GM19372 (cell line): ENCODE measurements at regions not wholly inside any gene's neighbourhood (a gene's known extent, or its start where the extent isn't known, plus 50 kb on each side); places are given as distances from the start of the nearest gene placed in this dataset.
"Not testable (repeated sequence)": the region's sequence is repeated elsewhere in the genome, so short reads cannot be mapped to it uniquely, and the experiment has no call there.

ENCODE experiments used
- ATAC-seq: cut with Tn5 transposase; IDR thresholded peaks from one replicate; pipeline ENCODE4 v1.9.1; 2021; ENCODE audit warnings: mild to moderate bottlenecking, low read depth, moderate library complexity; ENCODE audit not compliant: unreplicated experiment

DNA sequence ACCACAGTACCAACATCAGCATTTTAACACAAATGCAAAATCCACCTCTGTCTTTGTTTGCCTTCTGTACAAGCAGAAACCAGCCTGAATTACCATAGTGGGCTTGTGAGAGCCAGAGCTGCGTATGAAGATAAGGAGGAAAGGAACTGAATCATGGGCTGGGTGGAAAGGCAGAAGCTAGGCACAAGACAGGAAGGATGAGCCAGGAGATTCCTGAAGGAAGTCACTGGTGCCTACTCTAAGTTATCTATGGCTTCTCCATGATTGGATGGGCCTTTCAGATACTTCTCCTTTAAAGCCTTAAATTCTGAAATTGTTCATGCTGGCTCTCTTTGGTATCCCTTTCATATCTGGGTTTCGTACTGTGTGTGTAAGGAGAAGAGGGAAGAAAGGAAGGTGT lies 140.6 kb downstream of the LCA5 start:
- ATAC-seq = no peak

DNA sequence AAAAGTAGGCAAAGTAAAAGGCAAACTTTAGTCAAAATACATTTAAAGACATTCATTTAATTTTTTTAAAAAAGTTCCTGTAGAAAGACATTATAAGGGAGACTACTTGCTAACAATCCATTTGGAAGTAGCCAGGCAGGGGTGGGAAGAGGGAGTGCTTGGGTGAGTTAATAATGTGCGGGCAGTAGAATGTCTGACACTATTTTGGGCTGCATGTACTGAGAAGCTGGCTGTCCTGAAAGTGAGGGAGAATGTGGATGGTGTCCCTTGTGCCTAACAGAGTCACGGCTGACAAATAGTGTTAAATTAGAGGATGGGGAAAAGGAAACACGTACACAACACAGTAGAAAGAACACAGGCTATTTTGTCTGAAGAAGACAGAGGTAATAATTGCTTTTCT lies 142.5 kb downstream of the LCA5 start:
- no peak for ATAC-seq

DNA sequence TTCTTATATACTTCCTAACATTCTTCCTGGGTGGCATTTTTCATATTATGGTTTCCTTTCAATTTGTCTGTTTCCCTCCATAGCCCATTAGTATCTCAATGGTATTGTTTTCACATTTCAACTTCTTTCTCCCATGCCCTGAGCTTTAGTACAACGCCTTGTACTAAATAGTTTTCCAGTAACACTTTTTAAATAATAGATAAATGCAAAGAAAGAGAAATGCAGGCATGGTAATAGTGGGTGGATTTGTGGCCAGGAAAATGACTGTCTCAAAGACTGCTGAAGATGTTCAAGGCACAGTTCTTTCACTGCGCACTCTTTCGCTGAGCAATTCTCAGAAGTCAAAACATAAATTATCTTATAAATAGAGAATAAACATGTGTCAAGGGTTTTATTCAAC lies 145.1 kb downstream of the LCA5 start:
- ATAC-seq = no peak

DNA sequence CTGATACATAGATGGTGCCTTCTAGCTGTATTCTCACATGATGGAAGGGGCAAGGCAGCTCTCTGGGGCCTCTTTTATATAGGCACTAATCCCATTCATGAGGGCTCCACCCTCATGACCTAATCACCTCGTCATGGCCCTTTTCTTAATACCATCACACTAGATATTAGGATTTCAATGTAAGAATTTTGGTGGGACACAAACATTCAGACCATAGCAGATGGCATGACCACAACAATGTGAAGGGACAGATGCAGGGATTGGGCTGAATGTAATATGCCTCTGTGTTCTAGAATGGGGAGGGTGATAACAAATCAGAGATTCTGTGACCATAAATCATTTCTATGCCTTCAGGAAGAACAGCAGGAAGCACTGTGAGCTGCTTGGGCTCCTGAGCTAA lies 145.8 kb downstream of the LCA5 start:
- ATAC-seq = no peak

DNA sequence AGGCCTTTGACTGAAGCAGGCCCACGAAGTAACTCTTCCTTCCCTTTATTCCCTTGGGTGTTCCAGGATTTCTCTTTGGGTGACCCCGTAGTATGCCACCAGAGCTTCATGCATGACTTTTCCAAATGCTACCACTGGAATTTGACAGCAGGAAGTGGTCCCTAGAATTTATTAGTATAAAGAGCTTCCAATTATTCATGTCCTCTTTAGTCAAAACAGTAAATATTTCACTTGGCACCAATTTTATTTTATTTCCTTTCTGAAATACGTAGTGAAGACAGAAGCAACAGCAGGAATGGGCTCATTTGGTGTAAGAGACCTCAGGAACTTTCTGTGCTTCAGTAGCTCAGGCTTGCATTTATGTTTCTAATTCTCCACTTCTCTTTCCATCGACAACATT lies 151.3 kb downstream of the LCA5 start:
- no peak for ATAC-seq

DNA sequence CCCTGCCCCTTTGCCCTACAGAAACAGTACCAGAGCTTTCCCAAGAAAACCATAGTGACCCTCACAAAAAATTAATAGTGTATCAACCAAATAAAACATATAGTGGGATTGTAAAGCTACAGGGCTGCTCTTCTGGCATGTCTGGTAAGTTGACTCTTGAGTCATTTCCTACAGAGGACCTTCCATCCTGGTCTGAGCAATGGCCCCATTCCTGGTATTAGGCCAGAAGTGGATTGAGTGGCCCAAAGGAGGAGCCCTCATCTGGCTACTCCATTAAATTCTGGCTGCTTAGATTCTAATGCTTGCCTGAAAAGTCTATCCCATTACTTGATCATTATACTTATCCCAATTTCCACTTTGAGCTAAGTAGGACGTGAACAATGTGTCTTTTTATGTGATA lies 150.9 kb upstream of the HMGN3 start:
- no peak for ATAC-seq

DNA sequence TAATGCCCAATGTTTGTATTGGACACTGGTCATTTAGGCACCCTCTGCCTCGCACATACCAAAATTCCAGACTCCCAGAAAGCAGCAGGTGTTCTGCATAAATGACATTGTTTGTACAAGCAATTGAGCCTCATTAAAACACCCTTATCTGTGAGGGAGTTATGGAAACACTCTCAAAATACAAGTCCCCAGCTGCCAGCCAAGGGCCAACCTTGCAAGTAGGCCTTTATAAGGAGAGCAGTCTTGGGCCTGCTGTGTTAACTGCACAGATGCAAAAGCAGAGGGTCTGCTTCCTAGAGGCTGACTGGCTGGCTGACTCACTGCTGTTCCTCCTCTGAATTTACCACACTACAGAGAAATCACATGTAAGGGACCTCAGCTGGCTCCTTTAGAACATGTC lies 150.4 kb upstream of the HMGN3 start:
- no peak for ATAC-seq

DNA sequence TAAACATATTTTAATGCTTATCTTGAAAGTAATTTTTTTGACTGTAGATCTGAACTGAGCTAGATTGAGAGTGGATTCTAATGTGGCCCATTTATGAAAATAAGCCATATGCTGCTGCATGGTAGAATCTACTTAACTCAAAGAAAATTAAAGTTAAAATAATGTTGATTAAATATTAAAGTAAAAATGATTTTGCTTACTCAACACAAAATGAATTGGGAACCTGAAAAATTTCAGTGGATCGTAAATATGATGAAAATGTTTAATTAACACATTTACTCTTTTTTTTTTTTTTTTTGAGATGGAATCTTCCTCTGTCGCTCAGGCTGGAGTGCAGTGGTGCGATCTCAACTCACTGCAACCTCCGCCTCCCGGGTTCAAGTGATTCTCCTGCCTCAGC lies 144.5 kb upstream of the HMGN3 start:
- no peak for ATAC-seq

DNA sequence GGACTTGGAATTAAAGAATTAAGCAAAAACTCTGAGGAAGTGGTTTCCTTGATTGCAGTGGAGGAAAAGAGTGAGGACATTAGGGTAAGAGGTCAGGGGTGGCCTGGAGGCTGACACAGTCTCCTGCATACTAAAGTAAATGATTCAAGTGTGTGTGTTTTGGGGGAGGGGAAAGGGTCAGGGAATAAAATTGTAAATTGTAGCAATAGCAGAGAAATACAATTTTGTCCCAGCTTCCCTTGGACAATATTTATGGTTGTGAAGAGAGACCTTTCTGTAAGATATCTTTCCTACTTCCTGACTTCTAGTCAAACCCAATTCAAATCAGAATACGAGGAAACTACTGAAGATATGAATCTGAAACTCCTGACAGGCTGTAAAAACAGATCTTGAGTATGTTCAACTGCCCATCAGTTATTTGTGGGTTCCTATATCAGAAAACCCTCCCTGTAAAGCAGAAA lies 143.4 kb upstream of the HMGN3 start:
- ATAC-seq = no peak

DNA sequence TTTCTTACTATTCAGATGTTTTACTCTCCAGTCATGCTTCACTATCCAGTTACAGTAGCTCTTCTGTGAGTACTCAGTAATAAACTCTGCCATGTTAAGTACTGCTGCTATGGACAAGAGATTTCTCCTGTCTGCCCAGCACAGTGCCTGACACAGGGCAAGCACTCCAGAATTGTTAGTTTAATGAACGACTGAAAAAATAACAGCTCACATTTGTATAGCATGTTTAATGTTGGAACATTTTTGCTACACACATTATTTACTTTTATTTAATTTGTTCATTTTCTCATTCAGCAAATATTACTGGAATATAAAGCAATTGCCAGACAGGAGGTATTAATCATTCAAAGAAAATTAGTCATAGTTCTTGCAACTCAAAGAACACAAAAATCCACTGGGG lies 142.6 kb upstream of the HMGN3 start:
- ATAC-seq = no peak

DNA sequence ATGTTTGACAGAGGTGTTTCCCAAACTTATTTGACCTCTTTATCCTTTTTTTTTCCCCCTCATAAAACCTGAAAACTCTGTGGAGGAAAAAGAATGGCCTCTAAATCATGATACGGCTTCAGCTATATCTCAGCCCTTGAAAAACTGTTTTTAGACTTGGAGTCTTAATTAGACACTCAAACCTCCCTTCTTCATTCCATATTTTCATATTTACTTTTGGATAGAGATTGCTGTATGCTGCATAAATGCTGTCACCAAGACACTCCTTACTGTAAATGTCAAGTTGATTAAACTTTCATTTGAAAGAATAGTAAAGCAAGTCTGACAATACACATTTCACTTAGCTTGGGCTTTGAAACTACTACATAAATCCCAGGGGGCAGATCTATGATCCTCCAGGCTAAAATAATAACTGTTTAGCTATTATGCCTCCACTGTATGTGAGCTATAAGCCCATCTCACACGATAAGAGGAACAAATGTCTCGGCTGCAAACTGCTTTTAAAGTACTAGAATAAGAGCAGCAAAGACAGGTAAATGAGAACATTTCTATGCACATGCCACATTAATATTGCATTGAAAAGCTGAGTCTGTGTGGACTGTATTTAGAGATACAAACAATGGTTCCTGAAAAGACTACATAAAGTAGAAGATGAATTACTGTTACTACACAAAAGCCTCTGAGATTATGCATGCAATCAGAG lies 141.3 kb upstream of the HMGN3 start:
- no peak for ATAC-seq

DNA sequence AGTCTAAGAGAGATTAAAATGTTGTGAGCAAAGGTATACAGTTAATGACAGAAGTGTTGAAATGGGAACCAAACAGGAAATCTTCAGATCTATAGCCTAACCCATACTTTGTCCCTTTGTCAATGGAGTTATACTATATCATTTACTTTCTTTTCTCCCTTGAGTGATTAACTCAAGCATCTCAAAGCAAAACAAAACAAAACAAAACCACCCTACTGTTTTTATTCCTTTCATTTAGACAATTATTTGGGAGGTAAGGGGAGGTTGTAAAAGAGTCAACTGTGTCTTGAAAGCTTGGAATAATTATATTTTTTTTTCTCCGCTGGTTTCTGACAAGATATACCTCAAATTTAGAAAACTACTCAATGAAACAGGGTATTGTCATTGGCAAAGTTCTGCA lies 139.8 kb upstream of the HMGN3 start:
- no peak for ATAC-seq

DNA sequence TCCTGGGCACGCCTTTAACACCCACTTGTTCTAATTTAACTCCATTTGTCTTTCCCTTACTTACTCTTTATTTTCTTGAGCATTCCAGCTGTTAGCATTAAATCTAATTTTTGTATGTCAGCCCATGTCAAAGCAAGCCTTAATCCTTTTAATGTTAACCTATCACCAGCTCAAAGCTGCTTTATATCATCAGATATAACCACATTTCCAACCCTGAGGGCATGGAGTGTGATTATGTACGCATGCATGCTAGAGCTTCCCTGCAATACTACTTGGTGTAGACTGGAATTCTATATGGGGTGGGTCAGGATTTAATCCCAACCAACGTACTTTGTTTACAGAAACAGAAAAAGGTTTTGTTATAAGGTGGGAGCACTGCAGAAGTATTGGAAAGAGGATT lies 139.4 kb upstream of the HMGN3 start:
- ATAC-seq = no peak

DNA sequence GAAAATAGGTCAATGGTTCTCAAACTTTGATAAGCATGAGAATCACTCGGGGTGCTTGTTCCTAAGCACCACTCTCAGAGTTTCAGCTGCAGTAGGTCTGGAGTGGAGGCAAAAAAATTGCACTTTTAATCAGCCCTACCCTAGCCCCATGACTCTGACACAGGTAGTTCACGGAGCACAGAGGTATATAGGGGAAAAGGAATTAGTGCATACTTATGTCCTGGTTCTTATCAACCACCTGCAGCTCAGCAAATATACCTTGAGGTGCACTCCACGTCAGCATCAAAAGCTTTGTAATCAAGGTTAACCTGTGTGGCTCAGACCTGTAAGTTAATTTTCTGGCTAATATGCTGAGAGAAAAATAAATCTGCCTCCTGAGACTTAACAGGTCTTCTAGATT lies 138.8 kb upstream of the HMGN3 start:
- ATAC-seq = no peak

DNA sequence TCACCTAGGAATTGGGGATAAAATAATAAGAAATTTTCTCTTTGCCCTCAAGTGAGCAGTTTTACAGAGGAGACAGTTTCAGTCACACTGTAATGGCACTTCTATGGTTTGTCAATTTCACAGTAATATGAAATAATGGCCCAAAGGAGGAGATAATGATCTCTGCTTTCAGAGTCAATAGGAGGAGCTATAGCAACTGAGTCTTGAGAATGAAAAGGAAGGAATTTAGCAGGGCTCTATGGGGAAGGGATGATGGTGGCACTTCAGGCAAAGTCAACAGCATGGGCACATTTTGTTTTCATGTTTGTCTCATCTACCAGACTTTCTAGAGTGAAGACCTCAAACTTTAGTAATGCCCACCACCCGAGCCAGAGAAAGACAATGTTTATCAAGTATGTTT lies 138.3 kb upstream of the HMGN3 start:
- ATAC-seq = no peak

DNA sequence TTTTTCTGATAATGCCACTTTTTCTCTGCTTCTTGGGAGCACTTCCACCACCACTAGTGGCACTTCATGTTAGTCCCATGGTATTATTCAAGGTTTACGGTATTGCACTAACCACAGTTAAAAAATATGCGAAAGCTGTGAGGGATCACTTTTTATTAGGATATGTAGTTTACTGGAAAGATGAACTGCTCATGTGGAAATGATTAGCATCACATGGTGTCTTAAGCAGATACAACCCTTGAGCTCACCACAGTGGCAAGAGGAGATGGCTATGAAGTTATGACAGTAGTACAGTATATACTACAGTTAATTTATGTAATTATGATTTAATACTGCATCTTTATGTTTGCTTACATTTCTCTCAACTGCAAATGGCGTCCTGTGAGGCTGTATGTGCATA lies 134.5 kb upstream of the HMGN3 start:
- ATAC-seq = no peak

DNA sequence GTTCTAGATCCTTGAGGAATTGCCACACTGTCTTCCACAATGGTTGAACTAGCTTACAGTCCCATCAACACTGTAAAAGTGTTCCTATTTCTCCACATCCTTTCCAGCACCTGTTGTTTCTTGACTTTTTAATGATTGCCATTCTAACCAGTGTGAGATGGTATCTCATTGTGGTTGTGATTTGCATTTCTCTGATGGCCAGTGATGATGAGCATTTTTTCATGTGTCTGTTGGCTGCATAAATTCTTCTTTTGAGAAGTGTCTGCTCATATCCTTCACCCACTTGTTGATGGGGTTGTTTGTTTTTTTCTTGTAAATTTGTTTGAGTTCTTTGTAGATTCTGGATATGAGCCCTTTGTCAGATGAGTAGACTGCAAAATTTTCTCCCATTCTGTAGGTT lies 129.0 kb upstream of the HMGN3 start:
- not testable (repeated sequence) for ATAC-seq

DNA sequence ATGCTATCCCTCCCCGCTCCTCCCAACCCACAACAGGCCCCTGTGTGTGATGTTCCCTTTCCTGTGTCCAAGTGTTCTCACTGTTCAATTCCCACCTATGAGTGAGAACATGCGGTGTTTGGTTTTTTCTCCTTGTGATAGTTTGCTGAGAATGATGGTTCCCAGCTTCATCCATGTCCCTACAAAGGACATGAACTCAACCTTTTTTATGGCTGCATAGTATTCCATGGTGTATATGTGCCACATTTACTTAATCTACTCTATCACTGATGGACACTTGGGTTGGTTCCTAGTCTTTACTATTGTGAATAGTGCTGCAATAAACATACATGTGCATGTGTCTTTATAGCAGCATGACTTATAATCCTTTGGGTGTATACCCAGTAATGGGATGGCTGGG lies 126.6 kb upstream of the HMGN3 start:
- ATAC-seq = not testable (repeated sequence)

DNA sequence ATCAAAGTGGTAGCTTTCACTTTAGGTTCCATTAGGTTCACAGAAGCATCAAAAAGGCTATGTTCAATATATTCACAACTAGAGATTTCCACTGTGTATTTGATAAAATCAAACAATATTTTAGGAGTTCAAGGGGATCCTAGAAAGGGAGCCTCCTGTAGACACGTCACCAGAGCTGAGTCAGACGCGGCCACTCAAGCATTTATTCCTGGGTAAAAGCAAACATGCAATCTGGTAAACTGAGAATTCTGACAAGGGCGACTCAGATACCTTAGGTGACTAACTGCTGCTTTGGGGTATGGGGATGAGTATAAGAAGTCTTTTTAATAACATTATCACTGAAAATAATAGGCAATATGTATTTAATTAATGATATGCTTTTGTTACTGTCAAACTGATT lies 118.7 kb upstream of the HMGN3 start:
- ATAC-seq = no peak

DNA sequence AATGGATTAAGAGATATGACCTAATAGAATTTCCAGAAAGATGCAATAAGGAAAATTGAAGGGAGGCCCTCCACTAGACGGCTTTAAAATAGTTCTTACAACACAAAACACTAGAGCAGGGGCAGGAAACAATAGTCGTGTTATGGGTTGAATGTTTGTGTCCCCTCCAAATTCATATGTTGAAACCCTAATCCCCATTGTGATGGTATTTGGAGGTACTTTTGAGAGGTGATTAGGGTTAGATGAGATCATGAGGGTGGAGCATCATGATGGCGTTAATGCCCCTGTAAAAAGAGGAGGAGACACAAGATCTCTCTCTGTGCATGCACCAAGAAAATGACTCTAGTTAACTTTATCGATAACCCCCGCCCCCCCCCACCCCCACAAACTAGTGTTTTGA lies 104.0 kb upstream of the HMGN3 start:
- no peak for ATAC-seq

DNA sequence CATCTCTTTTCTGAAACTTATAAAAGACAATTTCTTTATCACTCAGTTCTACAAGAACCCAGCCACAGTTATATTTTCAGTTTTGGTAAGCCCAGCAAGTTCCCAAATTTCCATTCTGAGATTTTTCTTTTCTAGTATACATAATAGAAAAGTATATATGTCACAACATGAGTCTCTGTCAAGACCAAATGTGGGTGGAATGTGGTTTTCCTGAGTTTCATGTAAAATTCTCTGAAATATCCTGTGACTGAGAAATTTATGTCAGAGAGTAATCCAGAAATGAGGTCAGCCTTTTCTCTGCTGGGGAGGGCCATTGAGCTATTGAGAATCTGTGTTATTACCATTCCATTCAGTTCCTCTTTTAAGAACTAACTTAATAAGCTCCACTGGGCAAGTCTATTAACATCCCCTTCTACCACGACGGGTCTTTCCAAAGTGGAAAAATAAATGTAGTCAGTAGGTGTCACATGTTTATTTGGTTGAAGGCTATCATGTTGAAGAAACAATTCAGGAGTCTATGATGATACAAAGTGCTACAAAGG lies 100.7 kb upstream of the HMGN3 start:
- ATAC-seq = peak; percentile 91

DNA sequence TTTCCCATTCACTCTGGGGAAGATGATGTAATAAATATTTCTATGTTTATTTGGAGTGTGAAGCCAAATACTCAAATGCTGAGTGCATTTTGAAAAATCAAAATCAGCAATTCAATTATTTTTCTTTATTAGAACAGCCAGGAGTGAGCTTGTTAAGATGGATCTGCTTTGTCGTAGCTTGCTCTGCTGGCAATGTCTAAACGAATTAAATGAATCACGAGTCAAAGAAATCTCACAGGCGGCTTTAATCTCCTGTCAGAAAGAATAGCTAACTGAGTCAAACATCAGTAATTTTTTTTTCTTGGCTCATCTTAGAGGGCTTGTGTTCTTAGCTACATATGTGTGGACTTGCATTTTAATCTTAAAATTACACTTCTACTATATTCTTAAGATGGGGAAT lies 100.2 kb upstream of the HMGN3 start:
- ATAC-seq = peak; percentile 6

DNA sequence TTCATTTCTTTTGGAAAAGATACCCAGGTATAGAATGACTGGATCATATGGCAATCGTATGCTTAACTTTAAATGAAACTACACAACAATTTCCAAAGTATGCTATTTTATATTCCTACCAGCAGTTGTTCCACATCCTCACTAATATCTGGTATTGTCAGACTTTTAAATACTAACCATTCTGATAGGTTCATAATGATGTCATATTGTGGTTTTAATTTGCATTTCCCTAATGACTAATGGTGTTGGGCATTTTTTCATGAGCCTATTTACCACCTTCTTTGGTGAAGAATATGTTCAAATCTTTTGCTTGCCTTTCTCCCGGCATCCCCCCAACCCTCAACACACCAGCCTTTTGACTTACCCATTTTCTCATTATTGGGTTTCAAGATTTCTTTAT lies 96.2 kb upstream of the HMGN3 start:
- ATAC-seq = no peak
